Amniotic epithelial cell (primary cell): ENCODE measurements at regions not wholly inside any gene's neighbourhood (a gene's known extent, or its start where the extent isn't known, plus 50 kb on each side); places are given as distances from the start of the nearest gene placed in this dataset.
"Not testable (repeated sequence)": the region's sequence is repeated elsewhere in the genome, so short reads cannot be mapped to it uniquely, and the experiment has no call there.

Source experiments
- DNase-seq: peaks from one replicate; pipeline ENCODE4 v3.0.0-alpha.2; 2010; ENCODE audit warnings: low read depth

DNA sequence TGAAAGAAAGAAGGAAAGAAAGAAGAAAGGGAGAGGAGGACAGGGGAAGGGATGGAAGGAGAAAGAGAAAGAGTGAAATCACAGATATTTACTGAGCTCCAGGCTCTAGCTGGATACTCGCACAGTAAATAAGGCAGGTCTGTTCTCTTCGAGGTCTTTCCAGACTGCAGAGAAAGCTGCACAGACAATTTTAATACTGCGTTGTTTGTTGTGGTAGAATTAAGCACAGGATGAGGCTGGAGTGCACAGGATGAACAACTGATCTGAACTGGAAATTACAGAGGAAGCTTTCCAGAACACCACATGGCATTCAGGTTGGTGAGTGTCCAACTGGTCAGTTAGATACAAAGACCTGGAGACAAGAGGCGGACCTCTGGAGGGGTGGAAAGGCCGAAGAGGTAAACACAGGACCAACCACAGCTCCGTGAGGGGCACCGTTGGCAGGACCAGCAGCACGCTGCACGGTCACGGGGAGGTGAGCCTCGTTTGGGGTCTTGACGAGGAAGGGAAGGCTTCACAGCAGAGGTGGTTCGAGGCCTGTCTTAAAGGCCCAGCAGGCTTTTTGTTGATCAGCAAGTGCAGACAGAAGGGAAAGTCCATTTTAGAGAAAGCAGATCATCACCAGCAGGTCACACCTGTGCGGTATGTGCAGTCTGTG, 121.7 kb downstream of the ATP6V0E2 start:
- not testable (repeated sequence) for DNase-seq

DNA sequence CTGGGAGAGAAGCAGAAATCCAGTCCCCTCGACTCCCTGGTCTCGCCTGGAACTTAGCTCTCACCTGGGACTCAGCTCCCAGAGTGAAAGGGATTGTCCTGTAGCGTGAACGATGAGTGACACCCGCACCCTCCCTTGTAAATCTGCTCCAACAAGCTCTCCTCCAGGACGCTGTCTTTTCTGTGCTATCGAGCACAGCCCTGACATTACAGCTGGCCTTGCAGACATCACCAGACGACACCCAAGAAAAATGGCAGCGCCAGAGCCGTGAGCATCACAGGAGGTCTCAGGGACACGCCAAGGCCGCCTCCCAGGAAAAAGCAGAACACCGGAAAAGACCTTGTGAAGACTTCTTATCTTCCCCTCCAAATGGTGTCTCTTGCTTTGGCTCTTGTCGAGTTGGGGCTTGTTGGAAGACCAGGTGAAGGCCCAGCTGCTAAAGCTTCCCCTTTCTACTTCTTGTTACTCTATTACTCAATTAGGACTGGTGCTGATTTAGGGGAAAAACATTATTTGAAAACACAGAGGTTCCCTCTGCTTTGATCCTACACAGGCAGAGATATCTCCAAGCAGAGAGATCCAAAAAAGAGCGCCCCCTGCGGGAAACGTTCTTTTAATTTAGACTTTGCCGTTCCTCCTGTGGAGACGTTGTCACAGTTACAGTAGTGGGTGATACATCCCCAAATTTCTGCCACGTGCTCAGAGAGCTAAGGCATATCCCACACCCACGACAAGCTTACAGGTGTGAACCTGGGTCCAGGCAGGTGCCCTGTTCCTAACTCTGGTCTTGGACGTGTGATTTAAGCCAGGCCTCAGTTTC, 127.2 kb downstream of the ATP6V0E2 start:
- DNase-seq, result not testable (repeated sequence)

GRCh38 chr7:150003304-150003810, 129.6 kb downstream of the ATP6V0E2 start:
- DNase-seq, result no peak

DNA sequence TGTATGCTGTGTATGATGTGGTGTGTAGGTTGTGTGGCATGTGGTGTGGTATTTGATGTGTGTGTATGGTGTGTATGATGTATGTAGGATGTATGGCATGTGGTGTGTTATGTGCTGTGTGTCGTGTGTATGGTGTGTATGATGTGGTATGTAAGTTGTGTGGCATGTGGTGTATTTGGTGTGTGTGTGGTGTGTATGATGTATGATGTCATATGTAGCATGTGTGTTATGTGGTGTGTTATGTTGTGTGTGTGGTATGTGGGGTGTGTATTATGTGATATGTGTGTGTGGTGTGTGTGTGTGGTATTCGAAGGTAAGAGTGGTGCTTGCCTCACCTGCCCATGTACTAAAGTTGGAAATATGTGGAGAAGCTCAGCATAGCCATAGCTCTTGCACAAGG, 130.2 kb downstream of the ATP6V0E2 start:
- not testable (repeated sequence) for DNase-seq

DNA sequence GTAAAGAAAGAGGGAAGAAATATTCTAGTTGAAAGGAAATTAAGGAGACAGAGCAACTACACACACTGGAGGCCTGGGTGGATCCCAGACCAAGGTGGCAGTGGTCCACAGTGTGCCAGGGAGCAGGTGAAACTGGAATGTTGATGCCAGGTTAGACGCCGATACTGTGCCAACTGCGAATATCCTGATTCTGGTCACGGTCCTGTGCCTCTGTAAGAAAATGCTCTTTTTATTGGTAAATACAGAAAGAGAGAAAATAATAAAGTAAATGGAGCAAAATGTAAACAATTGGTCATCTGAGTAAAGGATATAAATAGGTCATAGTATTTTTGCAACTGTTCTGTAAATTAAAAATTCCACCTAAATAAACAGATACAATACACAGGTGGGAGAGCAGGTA, 131.1 kb downstream of the ATP6V0E2 start:
- DNase-seq, result not testable (repeated sequence)

- DNase-seq, result not testable (repeated sequence)
Measured at GRCh38 chr7:150009620-150010303, 136.0 kb downstream of the ATP6V0E2 start.

- not testable (repeated sequence) for DNase-seq
Measured at GRCh38 chr7:150016651-150017189, 143.0 kb downstream of the ATP6V0E2 start.

DNA sequence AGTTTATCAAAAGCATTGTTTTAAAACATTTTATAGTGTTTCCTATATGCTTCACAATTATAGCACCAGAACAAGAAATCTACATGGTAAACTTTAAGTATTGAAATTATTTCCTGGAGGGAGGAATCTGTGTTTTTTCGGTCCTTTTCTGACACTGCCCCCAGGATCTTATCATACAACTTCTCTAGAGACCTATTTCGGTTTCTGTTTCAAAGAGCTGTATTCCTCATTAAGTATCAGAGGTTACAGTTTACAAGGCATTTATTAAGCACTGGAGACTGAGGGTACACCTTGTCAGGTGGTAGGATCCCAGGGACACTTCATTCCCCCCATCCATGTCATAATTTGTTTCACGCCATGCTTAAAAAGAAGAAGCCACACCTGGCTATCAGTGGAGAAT, 146.4 kb downstream of the ATP6V0E2 start:
- not testable (repeated sequence) for DNase-seq

DNA sequence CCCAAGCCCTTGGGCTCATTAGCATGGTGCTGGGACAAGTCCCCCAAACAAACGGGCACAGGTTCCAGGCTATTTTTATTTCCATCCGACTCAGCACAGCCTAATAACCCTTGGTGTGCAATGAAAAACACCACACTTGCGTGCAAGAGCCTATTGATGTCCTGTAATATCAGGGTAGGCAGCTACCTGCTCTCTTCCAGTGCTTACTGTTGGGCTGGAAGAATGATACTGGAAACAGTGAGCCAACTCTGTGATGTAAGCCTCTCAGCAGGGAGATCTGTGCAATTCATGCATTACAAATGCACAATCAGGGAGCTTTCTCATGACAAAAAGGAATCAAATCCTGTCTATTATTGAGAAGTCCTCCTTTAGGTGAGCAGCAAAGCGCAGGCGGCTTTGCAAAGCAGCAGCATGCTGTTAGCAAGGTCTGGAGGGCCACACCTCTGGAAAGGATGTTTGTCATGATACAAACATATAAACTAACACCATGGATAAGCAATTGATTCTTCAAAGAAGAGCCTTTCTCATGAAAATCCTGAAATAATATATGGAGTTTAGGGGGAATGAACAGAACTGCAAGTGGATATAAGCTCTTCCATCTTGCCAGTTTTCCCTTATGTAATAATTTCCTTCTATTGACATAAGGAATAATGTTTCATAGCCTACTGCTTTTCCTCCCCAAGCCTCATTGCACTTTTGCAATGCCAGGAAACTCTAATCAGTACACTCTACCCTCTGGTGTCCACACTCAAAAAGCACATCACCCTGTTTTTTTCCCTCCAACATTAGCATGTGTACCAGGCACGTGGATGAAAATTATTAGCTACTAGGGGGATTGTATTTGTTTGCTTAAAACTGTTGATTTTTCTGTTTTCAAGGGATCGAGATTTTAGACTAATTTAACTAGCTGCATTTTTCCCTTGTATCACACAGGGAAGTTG, 151.1 kb downstream of the ATP6V0E2 start:
- not testable (repeated sequence) for DNase-seq

GRCh38 chr7:150025802-150026201, 152.0 kb downstream of the ATP6V0E2 start:
- DNase-seq, result not testable (repeated sequence)

DNA sequence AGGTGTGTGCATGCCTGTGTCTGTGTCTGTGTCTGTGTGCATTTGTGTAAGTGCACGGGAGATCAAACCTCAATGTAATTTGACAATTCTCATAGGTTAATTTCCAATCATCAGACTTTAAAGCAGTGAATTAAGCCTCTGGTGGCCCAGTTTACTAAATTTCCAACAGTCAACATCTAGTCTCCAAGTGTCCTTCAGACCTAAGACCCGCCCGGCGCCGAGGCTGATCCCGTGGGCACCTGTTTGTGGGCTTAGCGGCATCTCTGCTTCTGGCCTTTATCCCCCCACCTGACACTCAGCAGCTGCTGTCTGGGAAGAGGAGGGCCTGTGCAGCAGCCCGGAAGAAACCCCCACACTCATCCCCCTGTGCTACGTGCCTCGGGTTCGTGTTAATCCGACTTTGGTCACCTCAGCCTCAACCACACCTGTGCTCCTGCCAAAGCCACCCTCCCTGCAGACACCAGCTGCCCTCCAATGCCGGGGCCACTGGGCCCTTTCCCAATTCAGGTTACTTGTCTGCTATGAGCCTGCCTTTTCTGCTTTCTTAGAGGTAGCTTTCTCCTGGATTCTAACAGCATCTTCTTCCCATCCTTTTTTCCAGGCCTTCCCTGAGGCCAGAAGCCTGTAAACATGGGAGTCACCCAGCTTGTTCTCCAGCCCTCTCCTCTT, 154.7 kb downstream of the ATP6V0E2 start:
- not testable (repeated sequence) for DNase-seq

DNA sequence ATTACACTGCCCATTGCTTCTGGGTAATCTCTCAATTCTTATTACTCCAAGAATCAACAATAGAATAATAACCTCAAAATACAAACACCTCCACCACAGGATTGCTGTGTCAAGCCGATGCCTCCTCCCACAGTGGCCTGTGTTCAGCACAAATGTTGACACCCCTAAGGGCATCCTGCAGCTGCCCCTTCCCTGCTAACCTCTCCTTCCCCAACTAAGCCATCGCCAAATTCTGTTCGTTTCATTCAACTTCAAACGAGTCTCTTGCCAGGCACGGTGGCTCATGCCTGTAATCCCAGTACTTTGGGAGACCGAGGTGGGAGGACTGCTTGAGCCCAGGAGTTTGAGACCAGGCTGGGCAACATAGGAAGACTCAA, 155.2 kb downstream of the ATP6V0E2 start:
- not testable (repeated sequence) for DNase-seq

DNA sequence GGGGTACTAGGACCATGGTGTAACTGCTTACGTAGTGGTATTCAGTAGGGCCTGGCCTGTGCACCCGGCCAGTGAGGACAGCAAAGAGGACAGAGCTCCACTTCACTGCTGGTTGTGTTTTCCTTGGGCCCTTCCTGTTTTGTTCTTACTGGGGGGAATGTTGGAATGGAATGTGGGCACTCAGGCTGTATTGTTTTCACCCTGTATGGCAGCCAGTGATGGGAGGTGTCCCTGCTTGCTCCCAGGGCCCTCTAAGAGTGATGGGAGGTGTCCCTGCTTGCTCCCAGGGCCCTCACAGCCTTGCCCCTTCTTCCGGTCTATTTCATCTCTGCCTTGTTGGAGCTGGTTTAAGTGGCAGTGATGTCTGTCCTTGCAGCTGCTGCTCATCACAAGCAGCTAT, 158.0 kb downstream of the ATP6V0E2 start:
- DNase-seq, result not testable (repeated sequence)

- not testable (repeated sequence) for DNase-seq
Measured at GRCh38 chr7:150033711-150034110, 159.9 kb downstream of the ATP6V0E2 start.

DNA sequence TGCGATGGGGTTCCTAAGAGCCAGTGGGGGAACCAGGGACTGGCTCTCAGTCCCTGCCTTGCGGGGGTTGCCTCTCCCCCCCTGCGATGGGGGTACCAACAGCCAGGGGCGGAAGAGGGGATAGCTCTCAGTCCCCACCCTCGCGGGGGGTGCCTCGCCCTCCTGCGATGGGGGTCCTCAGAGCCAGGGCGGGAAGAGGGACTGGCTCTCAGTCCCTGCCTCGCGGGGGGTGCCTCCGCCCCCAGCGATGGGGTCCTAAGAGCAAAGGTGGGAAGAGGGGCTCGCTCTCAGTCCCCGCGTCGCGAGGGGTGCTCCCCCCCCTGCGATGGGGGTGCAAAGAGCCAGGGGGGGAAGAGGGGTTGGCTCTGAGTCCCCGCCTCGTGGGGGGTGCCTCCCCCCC, 162.0 kb downstream of the ATP6V0E2 start:
- not testable (repeated sequence) for DNase-seq

- DNase-seq, result not testable (repeated sequence)
Measured at GRCh38 chr7:150039061-150039460, 165.3 kb downstream of the ATP6V0E2 start.

GRCh38 chr7:150042281-150042680, 168.5 kb downstream of the ATP6V0E2 start:
- not testable (repeated sequence) for DNase-seq

DNA sequence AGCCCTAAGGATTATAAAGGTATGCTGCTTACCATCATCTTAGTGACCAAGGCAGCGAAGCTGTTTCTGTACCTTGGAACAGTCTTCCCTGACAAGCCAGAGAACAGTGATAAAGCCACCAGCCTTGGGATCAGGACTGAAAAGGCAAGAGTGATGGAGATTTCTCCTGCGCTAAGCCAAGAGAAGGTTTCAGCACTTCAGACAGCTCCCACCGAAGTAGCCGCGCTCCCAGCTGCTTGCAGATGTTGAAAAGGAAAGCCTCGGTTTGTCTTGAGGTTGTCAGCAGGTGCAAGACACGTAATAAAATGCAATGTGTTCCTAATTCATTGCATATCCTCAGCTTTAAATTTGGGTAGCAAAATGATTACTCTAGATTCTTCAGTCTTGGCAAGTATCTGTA, 171.0 kb downstream of the ATP6V0E2 start:
- DNase-seq, result peak; percentile 32

DNA sequence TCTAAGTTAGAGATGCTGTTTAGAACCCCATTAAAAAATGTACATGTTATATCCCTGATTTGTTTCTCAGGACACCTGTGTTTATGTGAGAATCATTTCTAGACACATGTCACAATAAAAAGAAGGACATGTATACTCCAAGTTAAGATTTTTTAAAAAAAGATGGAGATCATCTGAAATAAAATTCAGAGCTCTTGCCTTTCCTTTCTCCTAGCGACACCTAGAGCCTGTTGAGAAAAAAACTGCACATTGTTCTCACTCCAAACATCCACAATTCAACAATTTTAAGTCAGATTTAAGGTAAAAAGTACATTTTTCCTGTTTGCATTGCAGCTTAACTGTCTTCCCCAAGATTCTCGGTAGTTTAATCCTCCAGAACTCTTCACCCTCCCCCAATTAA, 171.8 kb downstream of the ATP6V0E2 start:
- DNase-seq, result not testable (repeated sequence)
